Kidney (tissue), 13 donors: ENCODE measurements at regions not wholly inside any gene's neighbourhood (a gene's known extent, or its start where the extent isn't known, plus 50 kb on each side); places are given as distances from the start of the nearest gene placed in this dataset.

Experiments
- DNase-seq, 5 donors: peaks; one replicate each; pipeline ENCODE4 v3.0.0-alpha.2; 2013 to 2020
- FAIRE-seq: peaks from 2 replicates; lab custom pipeline; 2012; peaks lifted over from hg19 to GRCh38; lab: Jason Lieb, UNC
- H3K27ac ChIP-seq, 2 donors: one replicate each; pipeline ENCODE4 v1.7.0; 2013; ENCODE audit warnings: low read depth in 2 of 2, low read length in 2 of 2, inconsistent platforms in 1 of 2
- H3K27me3 ChIP-seq: one replicate; pipeline ENCODE4 v1.7.1; 2013; ENCODE audit warnings: low read length, inconsistent platforms; ENCODE audit not compliant: control insufficient read depth, insufficient read depth
- H3K36me3 ChIP-seq, 3 donors: one replicate each; pipeline versions ENCODE4 v1.7.0 to v1.7.1; 2013; ENCODE audit warnings: low read length in 3 of 3, control low read depth in 1 of 3, inconsistent platforms in 1 of 3; ENCODE audit not compliant: insufficient read depth in 3 of 3, control insufficient read depth in 2 of 3
- H3K4me1 ChIP-seq, 3 donors: one replicate each; pipeline versions ENCODE4 v1.7.0 to v1.7.1; 2013; ENCODE audit warnings: low read length in 3 of 3, inconsistent platforms in 1 of 3, low read depth in 1 of 3; ENCODE audit not compliant: control insufficient read depth in 2 of 3, insufficient read depth in 2 of 3
- H3K4me3 ChIP-seq, 3 donors: one replicate each; pipeline versions ENCODE4 v1.7.0 to v1.8.1; 2013; ENCODE audit warnings: low read length in 3 of 3, control low read depth in 1 of 3, inconsistent platforms in 1 of 3
- H3K9ac ChIP-seq, 3 donors: one replicate each; pipeline versions ENCODE4 v1.7.0 to v1.7.1; 2013; ENCODE audit warnings: low read length in 3 of 3, control low read depth in 1 of 3, inconsistent platforms in 1 of 3
- H3K9me3 ChIP-seq, 3 donors: one replicate each; pipeline versions ENCODE4 v1.7.0 to v1.7.1; 2013; ENCODE audit warnings: low read length in 3 of 3, control low read depth in 1 of 3, inconsistent platforms in 1 of 3; ENCODE audit not compliant: control insufficient read depth in 2 of 3, insufficient read depth in 1 of 3
- intact Hi-C: fragments of 100-400 bp; cut with DNase I; formaldehyde crosslinking; loops from one replicate; pipeline ENCODE4 v1.11.1; 2022
- TF ChIP-seq, protein P1 (sequence below): IDR thresholded peaks from 3 replicates; pipeline ENCODE4 v1.5.1; 2012; ENCODE audit warnings: mild to moderate bottlenecking, moderate library complexity, borderline replicate concordance; ENCODE audit not compliant: insufficient read depth; ENCODE audit errors: extremely low read depth
- donor health status: control.
- donor health status: control.
- donor health status: control.
- donor health status: control.
- donor health status: control.
- donor health status: DM: yes; HTN: yes; CAD: no.
- donor health status: Normal renal cell carcinoma (clear cell type).

DNA sequence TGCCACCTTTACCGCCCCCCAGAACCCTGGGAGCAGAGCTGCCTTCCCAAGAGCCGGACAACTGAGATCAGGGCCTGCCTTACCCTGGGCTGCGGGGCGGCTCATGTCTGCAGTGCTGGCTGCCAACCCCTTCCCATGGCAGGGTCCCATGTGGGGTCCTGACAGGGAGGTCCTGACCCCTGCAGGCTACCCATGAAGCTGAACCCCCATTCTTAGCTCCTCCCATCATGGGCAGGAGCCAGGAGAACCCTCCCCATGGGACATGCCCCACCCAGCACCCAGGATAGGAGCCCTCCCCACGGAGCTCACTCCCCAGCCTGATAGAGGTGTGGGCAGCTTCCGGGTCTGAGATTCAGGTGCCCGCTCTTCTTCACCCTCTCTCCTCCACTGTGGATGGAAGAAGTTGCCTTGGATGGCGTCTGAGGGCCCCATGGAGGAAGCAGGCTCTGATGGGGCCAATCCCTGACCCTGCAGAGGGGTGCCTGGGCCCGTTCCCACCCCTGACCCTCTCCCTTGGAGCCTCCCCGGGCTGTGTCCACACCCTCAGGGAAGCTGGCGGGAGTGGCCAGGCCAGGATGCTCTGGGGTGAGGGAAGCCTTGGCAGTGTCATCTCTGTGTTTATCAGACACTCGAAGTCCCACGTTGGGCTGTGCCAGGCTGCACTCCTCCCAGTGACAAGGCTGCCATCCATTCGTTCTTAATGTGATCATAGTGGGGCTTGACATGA, 1508.2 kb downstream of the BRD1 start:
- TF ChIP-seq, protein P1, sequence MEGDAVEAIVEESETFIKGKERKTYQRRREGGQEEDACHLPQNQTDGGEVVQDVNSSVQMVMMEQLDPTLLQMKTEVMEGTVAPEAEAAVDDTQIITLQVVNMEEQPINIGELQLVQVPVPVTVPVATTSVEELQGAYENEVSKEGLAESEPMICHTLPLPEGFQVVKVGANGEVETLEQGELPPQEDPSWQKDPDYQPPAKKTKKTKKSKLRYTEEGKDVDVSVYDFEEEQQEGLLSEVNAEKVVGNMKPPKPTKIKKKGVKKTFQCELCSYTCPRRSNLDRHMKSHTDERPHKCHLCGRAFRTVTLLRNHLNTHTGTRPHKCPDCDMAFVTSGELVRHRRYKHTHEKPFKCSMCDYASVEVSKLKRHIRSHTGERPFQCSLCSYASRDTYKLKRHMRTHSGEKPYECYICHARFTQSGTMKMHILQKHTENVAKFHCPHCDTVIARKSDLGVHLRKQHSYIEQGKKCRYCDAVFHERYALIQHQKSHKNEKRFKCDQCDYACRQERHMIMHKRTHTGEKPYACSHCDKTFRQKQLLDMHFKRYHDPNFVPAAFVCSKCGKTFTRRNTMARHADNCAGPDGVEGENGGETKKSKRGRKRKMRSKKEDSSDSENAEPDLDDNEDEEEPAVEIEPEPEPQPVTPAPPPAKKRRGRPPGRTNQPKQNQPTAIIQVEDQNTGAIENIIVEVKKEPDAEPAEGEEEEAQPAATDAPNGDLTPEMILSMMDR = no peak
- Histone ChIP-seq H3K4me1 (no peaks in the 10 kb centered on the region), H3K27ac (no peak overlapping the region), H3K36me3 (no peaks in the 10 kb centered on the region), H3K4me3 (no peak overlapping the region), H3K9me3 (no peaks in the 10 kb centered on the region), H3K9ac (no peak overlapping the region), H3K27me3 (no peaks in the 10 kb centered on the region)
- peak in 1 of 5 donors; percentile 60 for DNase-seq
- intact Hi-C loops = no loop called here
- FAIRE-seq = no peak

DNA sequence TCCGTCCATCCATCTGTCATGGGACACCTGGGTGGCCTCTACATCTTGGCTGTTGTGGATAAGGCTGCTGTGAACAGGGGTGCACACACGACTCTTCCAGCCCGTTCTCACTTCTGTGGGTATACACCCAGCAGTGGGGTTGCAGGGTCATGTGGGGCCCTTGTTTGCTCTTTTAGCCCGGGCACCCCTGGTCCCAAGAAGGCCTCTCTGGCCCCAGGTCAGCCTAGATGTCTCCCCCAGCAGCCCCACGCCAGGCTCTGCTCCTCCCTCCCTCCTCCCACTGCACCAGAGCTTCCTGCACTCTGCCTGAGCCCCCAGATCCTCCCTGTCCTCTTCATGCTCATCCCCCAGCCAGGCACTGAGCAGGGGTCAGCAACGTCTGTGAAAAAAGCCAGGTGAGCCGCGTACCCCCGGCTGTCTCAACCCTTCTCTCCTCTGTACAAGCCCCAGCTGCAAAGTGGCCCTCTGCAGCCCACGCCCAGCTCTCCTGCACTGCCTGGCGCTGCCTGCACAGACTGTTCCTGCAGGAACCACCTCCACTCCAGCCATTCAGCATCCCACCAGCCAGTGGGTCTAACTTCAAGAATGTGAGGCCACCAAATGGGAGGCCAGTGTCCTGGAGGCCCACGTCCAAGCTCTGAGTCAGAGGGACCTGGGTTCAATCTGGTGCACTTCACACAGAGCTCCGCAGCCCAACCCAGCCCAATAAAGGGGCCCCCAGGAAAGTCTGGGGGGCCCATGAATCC, 1508.9 kb downstream of the BRD1 start:
- DNase-seq (peak in 1 of 5 donors; percentile 41), FAIRE-seq (no peak)
- Histone ChIP-seq H3K27me3 (no peaks in the 10 kb centered on the region), H3K36me3 (no peaks in the 10 kb centered on the region), H3K4me1 (no peaks in the 10 kb centered on the region), H3K9me3 (no peaks in the 10 kb centered on the region), H3K9ac (no peak overlapping the region), H3K27ac (no peak overlapping the region), H3K4me3 (no peak overlapping the region)
- intact Hi-C loops = no loop called here
- TF ChIP-seq, protein P1 = no peak

DNA sequence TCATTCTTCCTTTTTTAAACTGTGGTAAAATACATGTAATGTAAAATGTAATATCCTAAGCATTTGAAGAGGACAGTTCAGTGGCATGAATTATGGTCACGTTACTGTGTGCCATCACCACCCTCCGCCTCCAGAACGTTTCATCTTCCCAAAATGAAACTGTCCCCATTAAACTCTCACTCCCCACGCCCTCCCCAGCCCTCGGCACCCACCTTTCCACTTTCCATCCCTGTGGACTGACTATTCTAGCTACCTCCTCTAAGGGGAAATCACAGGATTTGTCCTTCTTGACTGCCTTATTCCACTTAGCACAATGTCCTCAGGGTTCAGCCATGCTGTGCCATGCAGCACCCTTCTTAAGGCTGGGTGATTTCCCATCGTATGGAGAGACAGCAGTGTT, 1509.5 kb downstream of the BRD1 start:
- no peaks in the 10 kb centered on the region for H3K36me3 ChIP-seq
- intact Hi-C loops = no loop called here
- H3K27ac ChIP-seq = no peak overlapping the region
- FAIRE-seq (no peak), DNase-seq (peak in 1 of 5 donors; percentile 34)
- no peaks in the 10 kb centered on the region for H3K4me1 ChIP-seq
- no peaks in the 10 kb centered on the region for H3K9me3 ChIP-seq
- TF ChIP-seq, protein P1 = no peak
- no peak overlapping the region for H3K4me3 ChIP-seq
- no peak overlapping the region for H3K9ac ChIP-seq
- no peaks in the 10 kb centered on the region for H3K27me3 ChIP-seq
